ENCODE measurements at regions not wholly inside any gene's neighbourhood (a gene's known extent, or its start where the extent isn't known, plus 50 kb on each side); places are given as distances from the start of the nearest gene placed in this dataset.

GRCh38 chr12:114215746-114216145 is 190.2 kb downstream of the TBX5 start:
- TF ChIP-seq CTCF (IDR thresholded peaks at IDR 0.05) (no peak), POLR2A (IDR thresholded peaks at IDR 0.05) (no peak), POLR2AphosphoS5 (IDR thresholded peaks at IDR 0.05) (no peak)
